GM21576 (cell line): ENCODE measurements at regions not wholly inside any gene's neighbourhood (a gene's known extent, or its start where the extent isn't known, plus 50 kb on each side); places are given as distances from the start of the nearest gene placed in this dataset.

ENCODE experiments used
- ATAC-seq: cut with Tn5 transposase; IDR thresholded peaks from one replicate; pipeline ENCODE4 v1.9.1; 2021; ENCODE audit warnings: mild to moderate bottlenecking, moderate library complexity; ENCODE audit not compliant: unreplicated experiment

GRCh38 chr6:169972101-169972651, 220.8 kb downstream of the ERMARD start:
- no peak for ATAC-seq

- no peak for ATAC-seq
Measured at GRCh38 chr6:169971081-169971861, 219.8 kb downstream of the ERMARD start.

GRCh38 chr6:169970306-169970988, 219.0 kb downstream of the ERMARD start:
- ATAC-seq = no peak

GRCh38 chr6:169969372-169970099, 218.1 kb downstream of the ERMARD start:
- ATAC-seq = no peak

GRCh38 chr6:169968541-169969270, 217.3 kb downstream of the ERMARD start:
- no peak for ATAC-seq

- no peak for ATAC-seq
Measured at GRCh38 chr6:169967687-169968086, 216.3 kb downstream of the ERMARD start.

- no peak for ATAC-seq
Measured at GRCh38 chr6:169966312-169967181, 215.1 kb downstream of the ERMARD start.

- ATAC-seq = no peak
Measured at GRCh38 chr6:169965657-169966311, 214.4 kb downstream of the ERMARD start.

GRCh38 chr6:169965239-169965638, 213.8 kb downstream of the ERMARD start:
- ATAC-seq = no peak

GRCh38 chr6:169964486-169965180, 213.2 kb downstream of the ERMARD start:
- ATAC-seq = no peak

- no peak for ATAC-seq
Measured at GRCh38 chr6:169963581-169964297, 212.3 kb downstream of the ERMARD start.

GRCh38 chr6:169962604-169963469, 211.4 kb downstream of the ERMARD start:
- ATAC-seq = no peak

- ATAC-seq = no peak
Measured at GRCh38 chr6:169961772-169962561, 210.5 kb downstream of the ERMARD start.

- no peak for ATAC-seq
Measured at GRCh38 chr6:169960886-169961611, 209.6 kb downstream of the ERMARD start.

- no peak for ATAC-seq
Measured at GRCh38 chr6:169960521-169960885, 209.1 kb downstream of the ERMARD start.

GRCh38 chr6:169960003-169960344, 208.6 kb downstream of the ERMARD start:
- ATAC-seq = no peak
